ENCODE measurements at regions not wholly inside any gene's neighbourhood (a gene's known extent, or its start where the extent isn't known, plus 50 kb on each side); places are given as distances from the start of the nearest gene placed in this dataset.

DNA sequence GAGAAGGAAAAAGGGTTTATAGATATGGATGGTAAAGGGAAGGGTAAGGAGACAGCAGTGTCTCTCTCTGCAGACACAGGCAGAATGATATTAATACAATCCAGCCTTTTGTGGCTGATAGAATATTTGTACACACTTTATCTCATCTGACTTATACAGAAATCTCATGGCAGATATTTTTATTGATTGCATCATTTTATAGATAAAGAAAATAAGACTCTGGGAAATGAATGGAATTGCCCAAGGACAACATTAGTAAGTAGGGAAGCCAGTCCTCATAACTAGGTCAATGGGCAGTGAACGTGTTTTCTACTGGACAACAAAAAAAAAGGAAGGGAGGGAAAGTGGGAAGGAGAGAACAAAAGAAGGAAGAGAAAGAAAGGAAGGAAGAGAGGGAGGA lies 236.4 kb upstream of the EPHA4 start:
- Histone ChIP-seq H3K4me3 (replicated peaks in 1 of 2; ENCODE audit: low read depth in 1 of 2, low read length in 2 of 2) (no peak overlapping the region), H3K4me2 (ENCODE audit: low read length) (no peak overlapping the region), H3K36me3 (ENCODE audit: control insufficient read depth in 1 of 2, insufficient read depth in 2 of 2, low read length in 2 of 2) (no peaks in the 10 kb centered on the region), H3K9me2 (ENCODE audit: insufficient read depth) (no peaks in the 10 kb centered on the region), H3K27me3 (ENCODE audit: insufficient read depth, low read length) (peaks cover 8% of the 10 kb centered on the region; the same call in 1 of the 2 replicates), H3K79me2 (ENCODE audit: insufficient read depth, low read length) (no peaks in the 10 kb centered on the region), H4K20me1 (ENCODE audit: insufficient read depth) (no peaks in the 10 kb centered on the region), H3K9ac (ENCODE audit: low read length) (no peak overlapping the region), H2AFZ (ENCODE audit: low read depth, low read length, poor library complexity, severe bottlenecking) (no peak overlapping the region), H3K9me3 (ENCODE audit: control insufficient read depth in 1 of 2, insufficient read depth in 1 of 2, low read depth in 1 of 2, low read length in 2 of 2) (no peaks in the 10 kb centered on the region), H3K27ac (ENCODE audit: low read depth, low read length) (no peak overlapping the region), H3K4me1 (ENCODE audit: control insufficient read depth in 1 of 2, insufficient read depth in 2 of 2, low read length in 2 of 2) (peaks cover 0 to 4% of the 10 kb centered on the region in 2 experiments; a peak in 1 of 4 replicates)
- intact Hi-C loops (cut with micrococcal nuclease), result no loop called here
- ChIA-PET CTCF (no interaction called here), POLR2A (no interaction called here), RAD21 (ENCODE audit: low non-redundant PET in 1 of 2, low total read pairs in 2 of 2, uncharacterized antibody in 2 of 2, unreplicated experiment in 2 of 2) (no interaction called here)
- BruUV-seq (replicated peaks), result no TSS peak
- DNase-seq (ENCODE audit: low read depth, low spot score) (no peak), ATAC-seq (no peak)
- no peak for TF ChIP-seq ZNF274 (IDR thresholded peaks at IDR 0.05; ENCODE audit: low read depth, low read length)
- TF ChIP-seq ZFX (IDR thresholded peaks at IDR 0.05), result no peak
- TF ChIP-seq YY1 (IDR thresholded peaks at IDR 0.05; ENCODE audit: extremely low read depth, insufficient replicate concordance, low read depth, low read length), result no peak
- no peak for TF ChIP-seq POLR2AphosphoS5 (IDR thresholded peaks at IDR 0.05; ENCODE audit: low read depth, low read length)
- no peak for TF ChIP-seq EZH2 (IDR thresholded peaks at IDR 0.05)
- TF ChIP-seq CEBPB (IDR thresholded peaks at IDR 0.05; ENCODE audit: low read depth), result no peak
- TF ChIP-seq, protein P1, sequence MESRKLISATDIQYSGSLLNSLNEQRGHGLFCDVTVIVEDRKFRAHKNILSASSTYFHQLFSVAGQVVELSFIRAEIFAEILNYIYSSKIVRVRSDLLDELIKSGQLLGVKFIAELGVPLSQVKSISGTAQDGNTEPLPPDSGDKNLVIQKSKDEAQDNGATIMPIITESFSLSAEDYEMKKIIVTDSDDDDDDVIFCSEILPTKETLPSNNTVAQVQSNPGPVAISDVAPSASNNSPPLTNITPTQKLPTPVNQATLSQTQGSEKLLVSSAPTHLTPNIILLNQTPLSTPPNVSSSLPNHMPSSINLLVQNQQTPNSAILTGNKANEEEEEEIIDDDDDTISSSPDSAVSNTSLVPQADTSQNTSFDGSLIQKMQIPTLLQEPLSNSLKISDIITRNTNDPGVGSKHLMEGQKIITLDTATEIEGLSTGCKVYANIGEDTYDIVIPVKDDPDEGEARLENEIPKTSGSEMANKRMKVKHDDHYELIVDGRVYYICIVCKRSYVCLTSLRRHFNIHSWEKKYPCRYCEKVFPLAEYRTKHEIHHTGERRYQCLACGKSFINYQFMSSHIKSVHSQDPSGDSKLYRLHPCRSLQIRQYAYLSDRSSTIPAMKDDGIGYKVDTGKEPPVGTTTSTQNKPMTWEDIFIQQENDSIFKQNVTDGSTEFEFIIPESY (IDR thresholded peaks at IDR 0.05; ENCODE audit: extremely low read depth, insufficient replicate concordance, low read length), result no peak
- no peak for TF ChIP-seq JUND (IDR thresholded peaks at IDR 0.05)
- TF ChIP-seq, protein P2, sequence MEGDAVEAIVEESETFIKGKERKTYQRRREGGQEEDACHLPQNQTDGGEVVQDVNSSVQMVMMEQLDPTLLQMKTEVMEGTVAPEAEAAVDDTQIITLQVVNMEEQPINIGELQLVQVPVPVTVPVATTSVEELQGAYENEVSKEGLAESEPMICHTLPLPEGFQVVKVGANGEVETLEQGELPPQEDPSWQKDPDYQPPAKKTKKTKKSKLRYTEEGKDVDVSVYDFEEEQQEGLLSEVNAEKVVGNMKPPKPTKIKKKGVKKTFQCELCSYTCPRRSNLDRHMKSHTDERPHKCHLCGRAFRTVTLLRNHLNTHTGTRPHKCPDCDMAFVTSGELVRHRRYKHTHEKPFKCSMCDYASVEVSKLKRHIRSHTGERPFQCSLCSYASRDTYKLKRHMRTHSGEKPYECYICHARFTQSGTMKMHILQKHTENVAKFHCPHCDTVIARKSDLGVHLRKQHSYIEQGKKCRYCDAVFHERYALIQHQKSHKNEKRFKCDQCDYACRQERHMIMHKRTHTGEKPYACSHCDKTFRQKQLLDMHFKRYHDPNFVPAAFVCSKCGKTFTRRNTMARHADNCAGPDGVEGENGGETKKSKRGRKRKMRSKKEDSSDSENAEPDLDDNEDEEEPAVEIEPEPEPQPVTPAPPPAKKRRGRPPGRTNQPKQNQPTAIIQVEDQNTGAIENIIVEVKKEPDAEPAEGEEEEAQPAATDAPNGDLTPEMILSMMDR (IDR thresholded peaks at IDR 0.05 in 2 of 3, conservative IDR thresholded peaks at IDR 0.05 in 1 of 3; ENCODE audit: borderline replicate concordance in 1 of 3, insufficient read depth in 1 of 3, low read depth in 2 of 3, low read length in 2 of 3), result no peak

Data from HCT116 (cell line).